GM23338 (cell line): ENCODE measurements at regions not wholly inside any gene's neighbourhood (a gene's known extent, or its start where the extent isn't known, plus 50 kb on each side); places are given as distances from the start of the nearest gene placed in this dataset.
A peak's percentile ranks its signal among the peaks of the same experiment; 100 is the strongest.

Source experiments
- ATAC-seq: fragments of 200-7000 bp; cut with Tn5 transposase; 3 replicates; pipeline ENCODE4 v1.9.1; 2020
- DNase-seq: peaks from one replicate; pipeline ENCODE4 v3.0.0-alpha.2; 2015; ENCODE audit warnings: low spot score
- H2AFZ ChIP-seq: fragments of 200-600 bp; sonication (generic); 2 replicates; pipeline ENCODE4 v1.8.0; 2016; ENCODE audit warnings: antibody characterized with exemption, mild to moderate bottlenecking, moderate library complexity
- H3F3A ChIP-seq: fragments of 200-600 bp; sonication (generic); replicated peaks from 2 replicates; pipeline ENCODE4 v1.8.0; 2017; ENCODE audit warnings: antibody characterized with exemption, mixed run types, low read depth
- H3K27ac ChIP-seq: fragments of 200-600 bp; sonication (generic); 2 replicates; pipeline ENCODE4 v1.6.1; 2016; ENCODE audit warnings: low read depth
- H3K27me3 ChIP-seq: fragments of 200-600 bp; sonication (generic); 2 replicates; pipeline ENCODE4 v1.8.0; 2016; ENCODE audit warnings: mild to moderate bottlenecking, mixed run types, moderate library complexity; ENCODE audit not compliant: insufficient read depth
- H3K36me3 ChIP-seq: fragments of 200-600 bp; sonication (generic); 2 replicates; pipeline ENCODE4 v1.8.0; 2016; ENCODE audit warnings: mild to moderate bottlenecking; ENCODE audit not compliant: insufficient read depth
- H3K4me1 ChIP-seq: fragments of 200-600 bp; sonication (generic); 2 replicates; pipeline ENCODE4 v1.8.0; 2016; ENCODE audit warnings: mild to moderate bottlenecking, moderate library complexity; ENCODE audit not compliant: insufficient read depth
- H3K4me2 ChIP-seq: fragments of 200-600 bp; sonication (generic); 2 replicates; pipeline ENCODE4 v1.7.1; 2017; ENCODE audit warnings: mixed run types
- H3K4me3 ChIP-seq: fragments of 200-600 bp; sonication (generic); 2 replicates; pipeline ENCODE4 v1.6.1; 2016; ENCODE audit warnings: mixed run types
- H3K79me2 ChIP-seq: fragments of 200-600 bp; sonication (generic); replicated peaks from 2 replicates; pipeline ENCODE4 v1.8.0; 2017; ENCODE audit warnings: mild to moderate bottlenecking; ENCODE audit not compliant: insufficient read depth
- H3K9me2 ChIP-seq: fragments of 200-600 bp; sonication (generic); 2 replicates; pipeline ENCODE4 v1.8.0; 2017; ENCODE audit not compliant: insufficient read depth
- H4K20me1 ChIP-seq: fragments of 200-600 bp; sonication (generic); replicated peaks from 2 replicates; pipeline ENCODE4 v1.8.0; 2017; ENCODE audit warnings: mild to moderate bottlenecking; ENCODE audit not compliant: insufficient read depth
- H3K27ac Mint-ChIP-seq: 2 replicates; pipeline ENCODE4 v1.8.0; 2020; ENCODE audit warnings: inconsistent platforms, mild to moderate bottlenecking, moderate library complexity, mixed read lengths
- H3K27me3 Mint-ChIP-seq: 3 replicates; pipeline ENCODE4 v1.8.0; 2022; ENCODE audit warnings: low read depth, mild to moderate bottlenecking, moderate library complexity, mixed read lengths, inconsistent platforms; ENCODE audit not compliant: insufficient read depth, poor library complexity
- H3K36me3 Mint-ChIP-seq: 3 replicates; pipeline ENCODE4 v1.8.0; 2021; ENCODE audit warnings: low read depth, mild to moderate bottlenecking, inconsistent platforms, moderate library complexity, mixed read lengths
- H3K4me1 Mint-ChIP-seq: 3 replicates; pipeline ENCODE4 v1.8.0; 2020; ENCODE audit warnings: mild to moderate bottlenecking, inconsistent platforms, mixed read lengths
- H3K4me3 Mint-ChIP-seq: 3 replicates; pipeline ENCODE4 v1.8.0; 2021; ENCODE audit warnings: moderate library complexity, mild to moderate bottlenecking, inconsistent platforms, mixed read lengths
- H3K9me3 Mint-ChIP-seq: 3 replicates; pipeline ENCODE4 v1.8.0; 2020; ENCODE audit warnings: moderate library complexity, mild to moderate bottlenecking, inconsistent platforms, mixed read lengths
- CREB1 ChIP-seq: fragments of 250-450 bp; sonication (Bioruptor Pico); IDR thresholded peaks from 2 replicates; pipeline ENCODE4 v1.5.0; 2020; ENCODE audit warnings: low read depth, mild to moderate bottlenecking, moderate library complexity
- EZH2 ChIP-seq: fragments of 200-600 bp; sonication (generic); IDR thresholded peaks from one replicate; pipeline ENCODE4 v1.8.0; 2017; ENCODE audit warnings: antibody characterized with exemption, mild to moderate bottlenecking, low read depth; ENCODE audit not compliant: unreplicated experiment
- NANOG ChIP-seq: IDR thresholded peaks from 2 replicates; pipeline ENCODE4 v1.6.1; 2016; ENCODE audit warnings: antibody characterized with exemption, borderline replicate concordance
- POLR2AphosphoS5 ChIP-seq: IDR thresholded peaks from 2 replicates; pipeline ENCODE4 v1.6.1; 2016; ENCODE audit warnings: antibody characterized with exemption, low read depth
- STAT1 ChIP-seq: IDR thresholded peaks from one replicate; pipeline ENCODE4 v1.6.1; 2016; ENCODE audit warnings: antibody characterized with exemption; ENCODE audit not compliant: unreplicated experiment
- ZNF114 ChIP-seq: fragments of 250-450 bp; sonication (Bioruptor Pico); IDR thresholded peaks from 2 replicates; pipeline ENCODE4 v1.5.0; 2020; ENCODE audit warnings: mild to moderate bottlenecking, moderate library complexity
- ZNF331 ChIP-seq: fragments of 250-450 bp; sonication (Bioruptor Pico); IDR thresholded peaks from 2 replicates; pipeline ENCODE4 v1.5.0; 2020; ENCODE audit warnings: low read depth, mild to moderate bottlenecking, moderate library complexity
- TF ChIP-seq, protein P1 (sequence below), 2 experiments: fragments of 200-600 bp in 1 of 2; sonication (generic) in 1 of 2; conservative IDR thresholded peaks; 2 replicates each; pipeline versions ENCODE4 v1.5.1 to v1.6.1; 2016 to 2017; ENCODE audit warnings: antibody characterized with exemption in 2 of 2, low read depth in 2 of 2, mild to moderate bottlenecking in 2 of 2, moderate library complexity in 1 of 2
- TF ChIP-seq, protein P2 (sequence below): IDR thresholded peaks from 2 replicates; pipeline ENCODE4 v1.6.1; 2016; ENCODE audit warnings: antibody characterized with exemption
- TF ChIP-seq, protein P3 (sequence below): fragments of 250-450 bp; sonication (Bioruptor Pico); IDR thresholded peaks from 2 replicates; pipeline ENCODE4 v1.5.0; 2020; ENCODE audit warnings: mild to moderate bottlenecking, moderate library complexity

DNA sequence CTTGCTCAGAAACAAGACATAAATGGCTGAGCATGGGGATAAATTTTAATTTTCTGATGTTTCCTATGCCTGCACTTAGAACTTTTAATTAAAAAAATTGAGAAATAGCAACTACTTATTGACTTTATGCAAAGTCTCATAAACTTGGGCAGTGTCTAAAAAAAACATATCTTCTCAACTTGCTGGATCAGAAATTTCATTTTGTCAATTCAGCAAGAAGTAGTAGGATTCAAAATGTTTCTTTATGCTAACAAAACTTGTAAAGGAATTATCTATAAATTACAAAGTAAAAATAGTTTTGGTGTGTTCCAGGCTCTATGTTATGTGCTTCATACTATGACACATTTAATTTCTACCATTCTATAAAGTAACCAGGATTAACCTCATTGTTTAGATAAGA lies 562.2 kb upstream of the IMPG1 start (continued):
- no peak for TF ChIP-seq POLR2AphosphoS5
- no peak for TF ChIP-seq STAT1

DNA sequence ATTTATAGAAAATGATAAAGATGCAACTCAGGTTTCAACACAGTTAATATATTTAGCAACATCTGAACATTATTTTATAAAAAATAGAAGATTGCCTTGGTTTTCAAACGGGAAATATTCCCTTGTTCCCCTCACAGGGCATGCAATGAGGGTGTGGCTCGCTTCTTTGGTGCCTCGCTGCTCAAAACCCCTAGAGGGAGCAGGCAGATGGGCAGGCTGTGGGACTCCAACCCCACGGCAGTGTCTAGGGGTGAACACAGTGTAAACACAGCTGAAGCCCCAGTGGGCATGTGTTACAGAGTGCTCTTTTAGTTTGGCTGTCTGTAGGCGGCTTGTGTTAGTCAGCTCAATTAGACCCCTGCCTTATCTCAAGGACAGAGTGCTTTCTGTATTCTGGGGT lies 560.8 kb upstream of the IMPG1 start:
- DNase-seq (peak; percentile 57), ATAC-seq (peak; percentile 99)
- H3K4me2 ChIP-seq = no peak overlapping the region
- H3K4me1 ChIP-seq = peaks cover 5% of the 10 kb centered on the region; the same call in 1 of the 2 replicates
- no peak overlapping the region for H3K4me3 ChIP-seq
- no peak overlapping the region for H2AFZ ChIP-seq
- peaks cover 35% of the 10 kb centered on the region for H3K79me2 ChIP-seq
- H3K27me3 ChIP-seq = no peaks in the 10 kb centered on the region
- no peaks in the 10 kb centered on the region for H3K36me3 ChIP-seq
- H3K36me3 Mint-ChIP-seq = peaks cover 15% of the 10 kb centered on the region
- H3K27me3 Mint-ChIP-seq = peaks cover 7% of the 10 kb centered on the region
- H3K9me3 Mint-ChIP-seq = peaks cover 15% of the 10 kb centered on the region
- no peak for TF ChIP-seq EZH2
- TF ChIP-seq, protein P1, sequence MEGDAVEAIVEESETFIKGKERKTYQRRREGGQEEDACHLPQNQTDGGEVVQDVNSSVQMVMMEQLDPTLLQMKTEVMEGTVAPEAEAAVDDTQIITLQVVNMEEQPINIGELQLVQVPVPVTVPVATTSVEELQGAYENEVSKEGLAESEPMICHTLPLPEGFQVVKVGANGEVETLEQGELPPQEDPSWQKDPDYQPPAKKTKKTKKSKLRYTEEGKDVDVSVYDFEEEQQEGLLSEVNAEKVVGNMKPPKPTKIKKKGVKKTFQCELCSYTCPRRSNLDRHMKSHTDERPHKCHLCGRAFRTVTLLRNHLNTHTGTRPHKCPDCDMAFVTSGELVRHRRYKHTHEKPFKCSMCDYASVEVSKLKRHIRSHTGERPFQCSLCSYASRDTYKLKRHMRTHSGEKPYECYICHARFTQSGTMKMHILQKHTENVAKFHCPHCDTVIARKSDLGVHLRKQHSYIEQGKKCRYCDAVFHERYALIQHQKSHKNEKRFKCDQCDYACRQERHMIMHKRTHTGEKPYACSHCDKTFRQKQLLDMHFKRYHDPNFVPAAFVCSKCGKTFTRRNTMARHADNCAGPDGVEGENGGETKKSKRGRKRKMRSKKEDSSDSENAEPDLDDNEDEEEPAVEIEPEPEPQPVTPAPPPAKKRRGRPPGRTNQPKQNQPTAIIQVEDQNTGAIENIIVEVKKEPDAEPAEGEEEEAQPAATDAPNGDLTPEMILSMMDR (conservative IDR thresholded peaks at IDR 0.05; ENCODE audit: low read depth in 2 of 2) = peak; percentile 46 to 58
- no peak overlapping the region for H3K4me3 Mint-ChIP-seq
- H3F3A ChIP-seq = no peaks in the 10 kb centered on the region
- H3K27ac Mint-ChIP-seq = no peak overlapping the region; the same call in 1 of the 2 replicates
- H3K9me2 ChIP-seq = no peaks in the 10 kb centered on the region
- H3K27ac ChIP-seq = no peak overlapping the region
- H4K20me1 ChIP-seq = no peaks in the 10 kb centered on the region
- H3K4me1 Mint-ChIP-seq = peaks cover 10% of the 10 kb centered on the region; the same call in 1 of the 3 replicates

DNA sequence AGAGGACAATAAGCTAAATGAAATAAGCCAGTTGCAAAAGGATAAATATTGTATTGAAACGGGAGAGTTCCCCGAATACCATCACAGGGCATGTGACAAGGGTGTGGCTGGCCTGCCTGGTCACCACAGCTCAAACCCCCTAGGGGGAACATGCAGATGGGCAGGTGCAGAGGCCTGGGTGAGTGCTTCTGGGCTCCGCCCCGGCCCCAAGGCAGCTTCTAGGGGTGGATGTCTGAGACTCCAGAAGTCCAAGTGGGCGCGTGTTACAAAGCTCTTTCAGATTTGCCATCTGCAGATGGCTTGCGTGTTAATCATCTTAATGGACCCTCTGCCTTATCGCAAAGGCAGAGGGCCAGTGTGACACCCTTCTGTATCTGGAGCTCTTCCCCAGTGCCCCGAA lies 559.2 kb upstream of the IMPG1 start:
- Histone ChIP-seq H3K27ac (no peak overlapping the region), H2AFZ (no peak overlapping the region), H3K27me3 (no peaks in the 10 kb centered on the region), H3K4me1 (peaks cover 1% of the 10 kb centered on the region; the same call in 1 of the 2 replicates), H4K20me1 (no peaks in the 10 kb centered on the region), H3K9me2 (no peaks in the 10 kb centered on the region), H3K79me2 (peaks cover 36% of the 10 kb centered on the region), H3F3A (no peaks in the 10 kb centered on the region), H3K36me3 (no peaks in the 10 kb centered on the region), H3K4me2 (no peak overlapping the region), H3K4me3 (no peak overlapping the region)
- no peak overlapping the region for H3K4me3 Mint-ChIP-seq
- DNase-seq (no peak), ATAC-seq (no peak; the same call in 2 of the 3 replicates)
- peaks cover 7% of the 10 kb centered on the region for H3K27me3 Mint-ChIP-seq
- H3K9me3 Mint-ChIP-seq = peaks cover 29% of the 10 kb centered on the region
- H3K27ac Mint-ChIP-seq = no peak overlapping the region
- peaks cover 8% of the 10 kb centered on the region; the same call in 1 of the 3 replicates for H3K4me1 Mint-ChIP-seq
- peaks cover 29% of the 10 kb centered on the region for H3K36me3 Mint-ChIP-seq
- TF ChIP-seq NANOG (no peak), ZNF114 (CRISPR knock-in tag) (no peak), POLR2AphosphoS5 (no peak), ZNF331 (CRISPR knock-in tag) (no peak), CREB1 (CRISPR knock-in tag) (no peak)
- TF ChIP-seq, protein P2, sequence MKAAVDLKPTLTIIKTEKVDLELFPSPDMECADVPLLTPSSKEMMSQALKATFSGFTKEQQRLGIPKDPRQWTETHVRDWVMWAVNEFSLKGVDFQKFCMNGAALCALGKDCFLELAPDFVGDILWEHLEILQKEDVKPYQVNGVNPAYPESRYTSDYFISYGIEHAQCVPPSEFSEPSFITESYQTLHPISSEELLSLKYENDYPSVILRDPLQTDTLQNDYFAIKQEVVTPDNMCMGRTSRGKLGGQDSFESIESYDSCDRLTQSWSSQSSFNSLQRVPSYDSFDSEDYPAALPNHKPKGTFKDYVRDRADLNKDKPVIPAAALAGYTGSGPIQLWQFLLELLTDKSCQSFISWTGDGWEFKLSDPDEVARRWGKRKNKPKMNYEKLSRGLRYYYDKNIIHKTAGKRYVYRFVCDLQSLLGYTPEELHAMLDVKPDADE = no peak
- TF ChIP-seq, protein P3, sequence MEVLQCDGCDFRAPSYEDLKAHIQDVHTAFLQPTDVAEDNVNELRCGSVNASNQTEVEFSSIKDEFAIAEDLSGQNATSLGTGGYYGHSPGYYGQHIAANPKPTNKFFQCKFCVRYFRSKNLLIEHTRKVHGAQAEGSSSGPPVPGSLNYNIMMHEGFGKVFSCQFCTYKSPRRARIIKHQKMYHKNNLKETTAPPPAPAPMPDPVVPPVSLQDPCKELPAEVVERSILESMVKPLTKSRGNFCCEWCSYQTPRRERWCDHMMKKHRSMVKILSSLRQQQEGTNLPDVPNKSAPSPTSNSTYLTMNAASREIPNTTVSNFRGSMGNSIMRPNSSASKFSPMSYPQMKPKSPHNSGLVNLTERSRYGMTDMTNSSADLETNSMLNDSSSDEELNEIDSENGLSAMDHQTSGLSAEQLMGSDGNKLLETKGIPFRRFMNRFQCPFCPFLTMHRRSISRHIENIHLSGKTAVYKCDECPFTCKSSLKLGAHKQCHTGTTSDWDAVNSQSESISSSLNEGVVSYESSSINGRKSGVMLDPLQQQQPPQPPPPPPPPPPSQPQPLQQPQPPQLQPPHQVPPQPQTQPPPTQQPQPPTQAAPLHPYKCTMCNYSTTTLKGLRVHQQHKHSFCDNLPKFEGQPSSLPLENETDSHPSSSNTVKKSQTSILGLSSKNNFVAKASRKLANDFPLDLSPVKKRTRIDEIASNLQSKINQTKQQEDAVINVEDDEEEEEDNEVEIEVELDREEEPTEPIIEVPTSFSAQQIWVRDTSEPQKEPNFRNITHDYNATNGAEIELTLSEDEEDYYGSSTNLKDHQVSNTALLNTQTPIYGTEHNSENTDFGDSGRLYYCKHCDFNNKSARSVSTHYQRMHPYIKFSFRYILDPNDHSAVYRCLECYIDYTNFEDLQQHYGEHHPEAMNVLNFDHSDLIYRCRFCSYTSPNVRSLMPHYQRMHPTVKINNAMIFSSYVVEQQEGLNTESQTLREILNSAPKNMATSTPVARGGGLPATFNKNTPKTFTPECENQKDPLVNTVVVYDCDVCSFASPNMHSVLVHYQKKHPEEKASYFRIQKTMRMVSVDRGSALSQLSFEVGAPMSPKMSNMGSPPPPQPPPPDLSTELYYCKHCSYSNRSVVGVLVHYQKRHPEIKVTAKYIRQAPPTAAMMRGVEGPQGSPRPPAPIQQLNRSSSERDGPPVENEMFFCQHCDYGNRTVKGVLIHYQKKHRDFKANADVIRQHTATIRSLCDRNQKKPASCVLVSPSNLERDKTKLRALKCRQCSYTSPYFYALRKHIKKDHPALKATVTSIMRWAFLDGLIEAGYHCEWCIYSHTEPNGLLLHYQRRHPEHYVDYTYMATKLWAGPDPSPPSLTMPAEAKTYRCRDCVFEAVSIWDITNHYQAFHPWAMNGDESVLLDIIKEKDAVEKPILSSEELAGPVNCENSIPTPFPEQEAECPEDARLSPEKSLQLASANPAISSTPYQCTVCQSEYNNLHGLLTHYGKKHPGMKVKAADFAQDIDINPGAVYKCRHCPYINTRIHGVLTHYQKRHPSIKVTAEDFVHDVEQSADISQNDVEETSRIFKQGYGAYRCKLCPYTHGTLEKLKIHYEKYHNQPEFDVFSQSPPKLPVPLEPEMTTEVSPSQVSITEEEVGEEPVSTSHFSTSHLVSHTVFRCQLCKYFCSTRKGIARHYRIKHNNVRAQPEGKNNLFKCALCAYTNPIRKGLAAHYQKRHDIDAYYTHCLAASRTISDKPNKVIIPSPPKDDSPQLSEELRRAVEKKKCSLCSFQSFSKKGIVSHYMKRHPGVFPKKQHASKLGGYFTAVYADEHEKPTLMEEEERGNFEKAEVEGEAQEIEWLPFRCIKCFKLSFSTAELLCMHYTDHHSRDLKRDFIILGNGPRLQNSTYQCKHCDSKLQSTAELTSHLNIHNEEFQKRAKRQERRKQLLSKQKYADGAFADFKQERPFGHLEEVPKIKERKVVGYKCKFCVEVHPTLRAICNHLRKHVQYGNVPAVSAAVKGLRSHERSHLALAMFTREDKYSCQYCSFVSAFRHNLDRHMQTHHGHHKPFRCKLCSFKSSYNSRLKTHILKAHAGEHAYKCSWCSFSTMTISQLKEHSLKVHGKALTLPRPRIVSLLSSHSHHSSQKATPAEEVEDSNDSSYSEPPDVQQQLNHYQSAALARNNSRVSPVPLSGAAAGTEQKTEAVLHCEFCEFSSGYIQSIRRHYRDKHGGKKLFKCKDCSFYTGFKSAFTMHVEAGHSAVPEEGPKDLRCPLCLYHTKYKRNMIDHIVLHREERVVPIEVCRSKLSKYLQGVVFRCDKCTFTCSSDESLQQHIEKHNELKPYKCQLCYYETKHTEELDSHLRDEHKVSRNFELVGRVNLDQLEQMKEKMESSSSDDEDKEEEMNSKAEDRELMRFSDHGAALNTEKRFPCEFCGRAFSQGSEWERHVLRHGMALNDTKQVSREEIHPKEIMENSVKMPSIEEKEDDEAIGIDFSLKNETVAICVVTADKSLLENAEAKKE (CRISPR knock-in tag) = no peak
